Right lobe of liver (tissue), 6 donors: ENCODE measurements at regions not wholly inside any gene's neighbourhood (a gene's known extent, or its start where the extent isn't known, plus 50 kb on each side); places are given as distances from the start of the nearest gene placed in this dataset.

Source experiments
- ATAC-seq, 4 donors: fragments of 200-7000 bp; cut with Tn5 transposase; one replicate each; pipeline ENCODE4 v1.9.1; 2020; ENCODE audit warnings: mild to moderate bottlenecking in 4 of 4, moderate library complexity in 4 of 4
- DNase-seq, 3 donors: peaks; one replicate each; pipeline ENCODE4 v3.0.0-alpha.2; 2020
- H3K27ac ChIP-seq, 3 donors: fragments of 200-600 bp; one replicate each; pipeline ENCODE4 v1.8.0; 2022
- H3K27me3 ChIP-seq, 2 donors: fragments of 200-600 bp; one replicate each; pipeline ENCODE4 v1.8.0; 2022
- H3K36me3 ChIP-seq, 4 donors: fragments of 200-600 bp; sonication (generic) in 1 of 4; one replicate each; pipeline versions ENCODE4 v1.5.1 to v1.8.0; 2017 to 2022; ENCODE audit warnings: control low read depth in 1 of 4
- H3K4me1 ChIP-seq, 4 donors: fragments of 200-600 bp; sonication (generic) in 1 of 4; one replicate each; pipeline versions ENCODE4 v1.5.1 to v1.8.0; 2017 to 2022; ENCODE audit warnings: control low read depth in 1 of 4
- H3K4me3 ChIP-seq, 3 donors: fragments of 200-600 bp; one replicate each; pipeline ENCODE4 v1.8.0; 2022
- H3K9me3 ChIP-seq, 4 donors: fragments of 200-600 bp; sonication (generic) in 1 of 4; one replicate each; pipeline versions ENCODE4 v1.5.1 to v1.8.0; 2017 to 2022; ENCODE audit warnings: control low read depth in 1 of 4
- CTCF ChIP-seq, 4 donors: fragments of 200-600 bp in 3 of 4; fragments of 450-650 bp in 1 of 4; IDR thresholded peaks; one replicate each; pipeline versions ENCODE4 v1.5.1 to v1.8.0; 2016 to 2022; ENCODE audit warnings: antibody characterized with exemption in 4 of 4, mild to moderate bottlenecking in 2 of 4
- POLR2A ChIP-seq: fragments of 450-650 bp; IDR thresholded peaks from one replicate; pipeline ENCODE4 v1.6.1; 2017; ENCODE audit warnings: antibody characterized with exemption, mild to moderate bottlenecking
- WGBS: methylation state at CpG from one replicate; pipeline ENCODE4 v1.1.6; 2018; ENCODE audit warnings: low coverage, low lambda C conversion rate; ENCODE audit not compliant: insufficient coverage; ENCODE audit errors: missing lambda C conversion rate; 5-methylcytosine and 5-hydroxymethylcytosine counted together
- intact Hi-C, 2 donors: fragments of 100-400 bp; cut with DNase I; formaldehyde crosslinking; loops; one replicate each; pipeline versions ENCODE4 v1.11.2 to v1.14.1; 2022
- donor health status: DM: no; HTN: yes; CAD: no.
- donor health status: DM: no; HTN: no; CAD: no.
- donor health status: DM: no; HTN: no; CAD: no.
- donor health status: DM: no; HTN: yes; CAD: no.
- donor health status: DM: no; HTN: yes; CAD: no.

GRCh38 chr1:104874044-104874443, 1124.3 kb downstream of the AMY1C start:
- WGBS: 56% methylated on average over 6 of the region's 6 CpGs
- TF ChIP-seq CTCF (IDR thresholded peaks at IDR 0.05): no peak
- no peak for TF ChIP-seq POLR2A
- intact Hi-C loops: no loop called here
- Histone ChIP-seq H3K27ac (no peak overlapping the region), H3K4me3 (no peak overlapping the region), H3K36me3 (no peaks in the 10 kb centered on the region), H3K4me1 (no peaks in the 10 kb centered on the region), H3K27me3 (no peaks in the 10 kb centered on the region), H3K9me3 (no peaks in the 10 kb centered on the region)
- DNase-seq: no peak
- no peak for ATAC-seq

- H3K4me1 ChIP-seq: no peaks in the 10 kb centered on the region
- H3K27me3 ChIP-seq: no peaks in the 10 kb centered on the region
- H3K9me3 ChIP-seq: no peaks in the 10 kb centered on the region
- no peaks in the 10 kb centered on the region for H3K36me3 ChIP-seq
- ATAC-seq (no peak), DNase-seq (no peak)
- WGBS: 28% methylated on average over 3 of the region's 5 CpGs
- intact Hi-C loops: no loop called here
- no peak overlapping the region for H3K27ac ChIP-seq
- no peak overlapping the region for H3K4me3 ChIP-seq
- TF ChIP-seq POLR2A (no peak), CTCF (IDR thresholded peaks at IDR 0.05) (no peak)
Observed at GRCh38 chr1:104878203-104878909, 1128.7 kb downstream of the AMY1C start.

- no peaks in the 10 kb centered on the region for H3K27me3 ChIP-seq
- H3K4me3 ChIP-seq: no peak overlapping the region
- no peaks in the 10 kb centered on the region for H3K36me3 ChIP-seq
- TF ChIP-seq CTCF (IDR thresholded peaks at IDR 0.05): no peak
- no peak for TF ChIP-seq POLR2A
- H3K9me3 ChIP-seq: no peaks in the 10 kb centered on the region
- ATAC-seq: no peak
- DNase-seq: no peak
- no peak overlapping the region for H3K27ac ChIP-seq
- intact Hi-C loops: no loop called here
- WGBS: 48% methylated on average over 2 of the region's 2 CpGs
- H3K4me1 ChIP-seq: no peaks in the 10 kb centered on the region
Observed at GRCh38 chr1:104884939-104885338, 1135.2 kb downstream of the AMY1C start.

- H3K4me3 ChIP-seq: no peak overlapping the region
- ATAC-seq (no peak), DNase-seq (no peak)
- no peak for TF ChIP-seq CTCF (IDR thresholded peaks at IDR 0.05)
- no peak for TF ChIP-seq POLR2A
- no peaks in the 10 kb centered on the region for H3K27me3 ChIP-seq
- no peaks in the 10 kb centered on the region for H3K9me3 ChIP-seq
- H3K36me3 ChIP-seq: no peaks in the 10 kb centered on the region
- WGBS: 40% methylated on average over 3 of the region's 3 CpGs
- no peaks in the 10 kb centered on the region for H3K4me1 ChIP-seq
- H3K27ac ChIP-seq: no peak overlapping the region
- intact Hi-C loops: no loop called here
Observed at GRCh38 chr1:104905322-104905721, 1155.6 kb downstream of the AMY1C start.

- no peak for TF ChIP-seq POLR2A
- no peak for TF ChIP-seq CTCF (IDR thresholded peaks at IDR 0.05)
- 21% methylated on average over 2 of the region's 2 CpGs for WGBS
- no peaks in the 10 kb centered on the region for H3K9me3 ChIP-seq
- no peaks in the 10 kb centered on the region for H3K4me1 ChIP-seq
- DNase-seq (no peak), ATAC-seq (no peak)
- no peaks in the 10 kb centered on the region for H3K27me3 ChIP-seq
- no peaks in the 10 kb centered on the region for H3K36me3 ChIP-seq
- H3K4me3 ChIP-seq: no peak overlapping the region
- intact Hi-C loops: no loop called here
- H3K27ac ChIP-seq: no peak overlapping the region
Observed at GRCh38 chr1:104906141-104906540, 1156.4 kb downstream of the AMY1C start.
